Neural cell (in vitro differentiated cells): ENCODE measurements at regions not wholly inside any gene's neighbourhood (a gene's known extent, or its start where the extent isn't known, plus 50 kb on each side); places are given as distances from the start of the nearest gene placed in this dataset.

Experiments
- H2AFZ ChIP-seq: fragments of 200-600, 300-800 bp; sonication (generic), shearing (Covaris generic); 2 replicates; pipeline ENCODE4 v1.6.0; 2014; ENCODE audit warnings: low read depth, mild to moderate bottlenecking, antibody characterized with exemption, low read length, moderate library complexity
- H3F3A ChIP-seq: fragments of 200-600 bp; shearing (Covaris generic); 2 replicates; pipeline ENCODE4 v1.6.1; 2016; ENCODE audit warnings: mild to moderate bottlenecking, moderate library complexity, mixed read lengths, antibody characterized with exemption, low read length; ENCODE audit not compliant: insufficient read depth, poor library complexity, severe bottlenecking
- H3K27ac ChIP-seq: fragments of 200-600, 300-800 bp; sonication (generic), shearing (Covaris generic); 2 replicates; pipeline ENCODE4 v1.5.1; 2014; ENCODE audit warnings: mild to moderate bottlenecking, low read length, moderate library complexity
- H3K27me3 ChIP-seq: fragments of 300-800, 200-600 bp; sonication (generic), shearing (Covaris generic); 2 replicates; pipeline ENCODE4 v1.6.0; 2014; ENCODE audit warnings: mild to moderate bottlenecking, low read depth, low read length, moderate library complexity; ENCODE audit not compliant: insufficient read depth
- H3K36me3 ChIP-seq: fragments of 300-800, 200-600 bp; sonication (generic), shearing (Covaris generic); 2 replicates; pipeline ENCODE4 v1.5.1; 2014; ENCODE audit warnings: mild to moderate bottlenecking, antibody characterized with exemption, low read length, moderate library complexity; ENCODE audit not compliant: insufficient read depth
- H3K4me2 ChIP-seq: fragments of 300-800, 200-600 bp; sonication (generic), shearing (Covaris generic); 2 replicates; pipeline ENCODE4 v1.6.0; 2014; ENCODE audit warnings: mild to moderate bottlenecking, low read length
- H3K4me3 ChIP-seq: fragments of 300-800, 200-600 bp; sonication (generic), shearing (Covaris generic); 2 replicates; pipeline ENCODE4 v1.5.1; 2014; ENCODE audit warnings: mild to moderate bottlenecking, low read length, moderate library complexity
- H3K79me2 ChIP-seq: fragments of 200-600 bp; shearing (Covaris generic); replicated peaks from 2 replicates; pipeline ENCODE4 v1.6.0; 2014; ENCODE audit warnings: mild to moderate bottlenecking, low read length, moderate library complexity; ENCODE audit not compliant: insufficient read depth
- H3K9ac ChIP-seq: fragments of 300-800, 200-600 bp; sonication (generic), shearing (Covaris generic); 2 replicates; pipeline ENCODE4 v1.6.1; 2016; ENCODE audit warnings: mild to moderate bottlenecking, low read length, mixed read lengths
- H3K9me2 ChIP-seq: fragments of 200-600 bp; shearing (Covaris generic); 2 replicates; pipeline ENCODE4 v1.6.1; 2016; ENCODE audit warnings: mild to moderate bottlenecking, low read length, mixed read lengths; ENCODE audit not compliant: insufficient read depth
- H3K9me3 ChIP-seq: fragments of 200-600, 300-800 bp; sonication (generic), shearing (Covaris generic); 2 replicates; pipeline ENCODE4 v1.6.1; 2016; ENCODE audit warnings: mild to moderate bottlenecking, mixed run types, low read length, moderate library complexity, mixed read lengths
- H4K20me1 ChIP-seq: fragments of 200-600 bp; shearing (Covaris generic); 2 replicates; pipeline ENCODE4 v1.6.1; 2016; ENCODE audit warnings: mild to moderate bottlenecking, mixed run types; ENCODE audit not compliant: insufficient read depth
- EP300 ChIP-seq: fragments of 450-650 bp; conservative IDR thresholded peaks from 2 replicates; pipeline ENCODE4 v1.6.1; 2014; ENCODE audit warnings: antibody characterized with exemption, mild to moderate bottlenecking, moderate library complexity; ENCODE audit not compliant: poor library complexity, severe bottlenecking
- EZH2 ChIP-seq: fragments of 200-600, 300-800 bp; shearing (Covaris generic), sonication (generic); IDR thresholded peaks from 2 replicates; pipeline ENCODE4 v1.6.1; 2014; ENCODE audit warnings: antibody characterized with exemption, low read length, borderline replicate concordance, mild to moderate bottlenecking; ENCODE audit not compliant: insufficient read depth, poor library complexity, severe bottlenecking
- MXI1 ChIP-seq: fragments of 450-650 bp; conservative IDR thresholded peaks from 2 replicates; pipeline ENCODE4 v1.6.1; 2014; ENCODE audit warnings: antibody characterized with exemption, mild to moderate bottlenecking; ENCODE audit not compliant: poor library complexity, severe bottlenecking
- POLR2AphosphoS5 ChIP-seq: IDR thresholded peaks from 2 replicates; pipeline ENCODE4 v1.6.1; 2012
- RAD21 ChIP-seq: fragments of 450-650 bp; conservative IDR thresholded peaks from 2 replicates; pipeline ENCODE4 v1.6.1; 2014; ENCODE audit warnings: antibody characterized with exemption, mild to moderate bottlenecking, moderate library complexity
- SMC3 ChIP-seq: fragments of 450-650 bp; conservative IDR thresholded peaks from 2 replicates; pipeline ENCODE4 v1.6.1; 2014; ENCODE audit warnings: antibody characterized with exemption, mild to moderate bottlenecking, moderate library complexity; ENCODE audit not compliant: poor library complexity
- TAF1 ChIP-seq: IDR thresholded peaks from 2 replicates; pipeline ENCODE4 v1.6.1; 2012; ENCODE audit warnings: low read depth
- TF ChIP-seq, protein P1 (sequence below): fragments of 450-650 bp; IDR thresholded peaks from 2 replicates; pipeline ENCODE4 v1.5.1; 2014; ENCODE audit warnings: antibody characterized with exemption, mild to moderate bottlenecking, moderate library complexity; ENCODE audit not compliant: poor library complexity, severe bottlenecking
- TF ChIP-seq, protein P2 (sequence below): IDR thresholded peaks from 2 replicates; pipeline ENCODE4 v1.6.1; 2012; ENCODE audit warnings: borderline replicate concordance

DNA sequence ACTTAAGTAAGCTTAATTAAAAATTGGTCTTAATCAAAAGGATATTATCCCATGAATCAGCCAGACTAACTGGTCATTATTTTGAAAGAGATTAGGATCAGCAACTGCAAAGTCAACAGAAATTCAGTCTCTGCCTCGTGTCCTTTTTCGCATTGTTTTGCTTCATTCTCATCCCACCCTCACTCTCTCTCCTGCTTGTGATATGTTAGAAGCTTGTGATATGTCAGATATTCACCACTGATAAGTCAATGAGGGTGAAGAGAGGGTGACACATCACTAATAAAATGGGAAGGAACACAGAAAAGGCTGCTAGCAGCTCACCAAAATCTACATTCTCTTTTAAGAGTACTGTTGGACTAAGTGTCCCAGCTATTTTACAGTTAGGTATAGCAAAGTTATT is 146.1 kb downstream of the SUCNR1 start:
- no peak overlapping the region for H3K4me3 ChIP-seq
- no peaks in the 10 kb centered on the region for H3K9me3 ChIP-seq
- no peaks in the 10 kb centered on the region for H4K20me1 ChIP-seq
- no peak overlapping the region for H3K9ac ChIP-seq
- H3K27ac ChIP-seq = no peak overlapping the region
- TF ChIP-seq EZH2 (no peak), EP300 (no peak), POLR2AphosphoS5 (no peak)
- TF ChIP-seq, protein P1, sequence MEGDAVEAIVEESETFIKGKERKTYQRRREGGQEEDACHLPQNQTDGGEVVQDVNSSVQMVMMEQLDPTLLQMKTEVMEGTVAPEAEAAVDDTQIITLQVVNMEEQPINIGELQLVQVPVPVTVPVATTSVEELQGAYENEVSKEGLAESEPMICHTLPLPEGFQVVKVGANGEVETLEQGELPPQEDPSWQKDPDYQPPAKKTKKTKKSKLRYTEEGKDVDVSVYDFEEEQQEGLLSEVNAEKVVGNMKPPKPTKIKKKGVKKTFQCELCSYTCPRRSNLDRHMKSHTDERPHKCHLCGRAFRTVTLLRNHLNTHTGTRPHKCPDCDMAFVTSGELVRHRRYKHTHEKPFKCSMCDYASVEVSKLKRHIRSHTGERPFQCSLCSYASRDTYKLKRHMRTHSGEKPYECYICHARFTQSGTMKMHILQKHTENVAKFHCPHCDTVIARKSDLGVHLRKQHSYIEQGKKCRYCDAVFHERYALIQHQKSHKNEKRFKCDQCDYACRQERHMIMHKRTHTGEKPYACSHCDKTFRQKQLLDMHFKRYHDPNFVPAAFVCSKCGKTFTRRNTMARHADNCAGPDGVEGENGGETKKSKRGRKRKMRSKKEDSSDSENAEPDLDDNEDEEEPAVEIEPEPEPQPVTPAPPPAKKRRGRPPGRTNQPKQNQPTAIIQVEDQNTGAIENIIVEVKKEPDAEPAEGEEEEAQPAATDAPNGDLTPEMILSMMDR = no peak
- TF ChIP-seq, protein P2, sequence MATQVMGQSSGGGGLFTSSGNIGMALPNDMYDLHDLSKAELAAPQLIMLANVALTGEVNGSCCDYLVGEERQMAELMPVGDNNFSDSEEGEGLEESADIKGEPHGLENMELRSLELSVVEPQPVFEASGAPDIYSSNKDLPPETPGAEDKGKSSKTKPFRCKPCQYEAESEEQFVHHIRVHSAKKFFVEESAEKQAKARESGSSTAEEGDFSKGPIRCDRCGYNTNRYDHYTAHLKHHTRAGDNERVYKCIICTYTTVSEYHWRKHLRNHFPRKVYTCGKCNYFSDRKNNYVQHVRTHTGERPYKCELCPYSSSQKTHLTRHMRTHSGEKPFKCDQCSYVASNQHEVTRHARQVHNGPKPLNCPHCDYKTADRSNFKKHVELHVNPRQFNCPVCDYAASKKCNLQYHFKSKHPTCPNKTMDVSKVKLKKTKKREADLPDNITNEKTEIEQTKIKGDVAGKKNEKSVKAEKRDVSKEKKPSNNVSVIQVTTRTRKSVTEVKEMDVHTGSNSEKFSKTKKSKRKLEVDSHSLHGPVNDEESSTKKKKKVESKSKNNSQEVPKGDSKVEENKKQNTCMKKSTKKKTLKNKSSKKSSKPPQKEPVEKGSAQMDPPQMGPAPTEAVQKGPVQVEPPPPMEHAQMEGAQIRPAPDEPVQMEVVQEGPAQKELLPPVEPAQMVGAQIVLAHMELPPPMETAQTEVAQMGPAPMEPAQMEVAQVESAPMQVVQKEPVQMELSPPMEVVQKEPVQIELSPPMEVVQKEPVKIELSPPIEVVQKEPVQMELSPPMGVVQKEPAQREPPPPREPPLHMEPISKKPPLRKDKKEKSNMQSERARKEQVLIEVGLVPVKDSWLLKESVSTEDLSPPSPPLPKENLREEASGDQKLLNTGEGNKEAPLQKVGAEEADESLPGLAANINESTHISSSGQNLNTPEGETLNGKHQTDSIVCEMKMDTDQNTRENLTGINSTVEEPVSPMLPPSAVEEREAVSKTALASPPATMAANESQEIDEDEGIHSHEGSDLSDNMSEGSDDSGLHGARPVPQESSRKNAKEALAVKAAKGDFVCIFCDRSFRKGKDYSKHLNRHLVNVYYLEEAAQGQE = no peak
- H2AFZ ChIP-seq = no peak overlapping the region
- H3K4me2 ChIP-seq = no peak overlapping the region
- no peaks in the 10 kb centered on the region for H3K79me2 ChIP-seq
- no peaks in the 10 kb centered on the region for H3K36me3 ChIP-seq
- no peaks in the 10 kb centered on the region for H3K27me3 ChIP-seq
- no peaks in the 10 kb centered on the region for H3K9me2 ChIP-seq
- H3F3A ChIP-seq = no peaks in the 10 kb centered on the region

DNA sequence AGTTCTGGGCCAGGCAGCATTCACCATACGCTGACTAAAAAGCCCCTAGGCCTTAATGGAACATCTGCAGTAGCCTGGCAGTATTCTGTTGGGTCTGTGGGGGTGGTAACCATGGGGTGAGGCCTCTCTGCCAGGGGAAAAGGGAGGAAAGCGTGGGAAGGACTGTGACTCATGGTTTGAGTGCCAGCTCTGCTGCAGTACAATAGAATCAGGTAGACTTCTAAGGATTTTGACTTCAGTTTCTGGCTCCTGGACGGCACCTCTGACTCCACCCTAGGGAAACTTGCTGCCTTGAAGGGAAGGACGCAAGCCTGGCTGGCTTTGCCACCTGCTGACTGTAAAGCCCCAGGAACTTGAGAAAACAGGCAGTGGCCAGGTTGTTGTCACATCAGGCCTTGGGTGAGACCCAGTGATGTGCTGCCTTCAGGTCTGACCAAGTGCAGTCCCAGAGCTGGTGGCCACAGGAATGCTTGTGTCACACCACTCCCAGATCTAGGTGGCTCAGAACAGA is 148.6 kb downstream of the SUCNR1 start:
- Histone ChIP-seq H3K79me2 (no peaks in the 10 kb centered on the region), H3K27ac (no peak overlapping the region), H3K9me3 (no peaks in the 10 kb centered on the region), H4K20me1 (no peaks in the 10 kb centered on the region), H3K4me3 (no peak overlapping the region), H3K4me2 (no peak overlapping the region), H3K27me3 (no peaks in the 10 kb centered on the region), H3K9ac (no peak overlapping the region), H2AFZ (no peak overlapping the region), H3K9me2 (no peaks in the 10 kb centered on the region), H3F3A (no peaks in the 10 kb centered on the region), H3K36me3 (no peaks in the 10 kb centered on the region)
- TF ChIP-seq SMC3 (no peak), MXI1 (no peak), EP300 (no peak), RAD21 (no peak), POLR2AphosphoS5 (no peak), EZH2 (no peak), TAF1 (no peak)
- TF ChIP-seq, protein P2 = no peak
- TF ChIP-seq, protein P1 = no peak
